GM23338 (cell line): ENCODE measurements at regions not wholly inside any gene's neighbourhood (a gene's known extent, or its start where the extent isn't known, plus 50 kb on each side); places are given as distances from the start of the nearest gene placed in this dataset.

ENCODE experiments used
- ATAC-seq: fragments of 200-7000 bp; cut with Tn5 transposase; 3 replicates; pipeline ENCODE4 v1.9.1; 2020
- DNase-seq: peaks from one replicate; pipeline ENCODE4 v3.0.0-alpha.2; 2015; ENCODE audit warnings: low spot score
- H2AFZ ChIP-seq: fragments of 200-600 bp; sonication (generic); 2 replicates; pipeline ENCODE4 v1.8.0; 2016; ENCODE audit warnings: antibody characterized with exemption, mild to moderate bottlenecking, moderate library complexity
- H3F3A ChIP-seq: fragments of 200-600 bp; sonication (generic); replicated peaks from 2 replicates; pipeline ENCODE4 v1.8.0; 2017; ENCODE audit warnings: antibody characterized with exemption, mixed run types, low read depth
- H3K27ac ChIP-seq: fragments of 200-600 bp; sonication (generic); 2 replicates; pipeline ENCODE4 v1.6.1; 2016; ENCODE audit warnings: low read depth
- H3K27me3 ChIP-seq: fragments of 200-600 bp; sonication (generic); 2 replicates; pipeline ENCODE4 v1.8.0; 2016; ENCODE audit warnings: mild to moderate bottlenecking, mixed run types, moderate library complexity; ENCODE audit not compliant: insufficient read depth
- H3K36me3 ChIP-seq: fragments of 200-600 bp; sonication (generic); 2 replicates; pipeline ENCODE4 v1.8.0; 2016; ENCODE audit warnings: mild to moderate bottlenecking; ENCODE audit not compliant: insufficient read depth
- H3K4me1 ChIP-seq: fragments of 200-600 bp; sonication (generic); 2 replicates; pipeline ENCODE4 v1.8.0; 2016; ENCODE audit warnings: mild to moderate bottlenecking, moderate library complexity; ENCODE audit not compliant: insufficient read depth
- H3K4me2 ChIP-seq: fragments of 200-600 bp; sonication (generic); 2 replicates; pipeline ENCODE4 v1.7.1; 2017; ENCODE audit warnings: mixed run types
- H3K4me3 ChIP-seq: fragments of 200-600 bp; sonication (generic); 2 replicates; pipeline ENCODE4 v1.6.1; 2016; ENCODE audit warnings: mixed run types
- H3K79me2 ChIP-seq: fragments of 200-600 bp; sonication (generic); replicated peaks from 2 replicates; pipeline ENCODE4 v1.8.0; 2017; ENCODE audit warnings: mild to moderate bottlenecking; ENCODE audit not compliant: insufficient read depth
- H3K9me2 ChIP-seq: fragments of 200-600 bp; sonication (generic); 2 replicates; pipeline ENCODE4 v1.8.0; 2017; ENCODE audit not compliant: insufficient read depth
- H4K20me1 ChIP-seq: fragments of 200-600 bp; sonication (generic); replicated peaks from 2 replicates; pipeline ENCODE4 v1.8.0; 2017; ENCODE audit warnings: mild to moderate bottlenecking; ENCODE audit not compliant: insufficient read depth
- H3K27ac Mint-ChIP-seq: 2 replicates; pipeline ENCODE4 v1.8.0; 2020; ENCODE audit warnings: inconsistent platforms, mild to moderate bottlenecking, moderate library complexity, mixed read lengths
- H3K27me3 Mint-ChIP-seq: 3 replicates; pipeline ENCODE4 v1.8.0; 2022; ENCODE audit warnings: low read depth, mild to moderate bottlenecking, moderate library complexity, mixed read lengths, inconsistent platforms; ENCODE audit not compliant: insufficient read depth, poor library complexity
- H3K36me3 Mint-ChIP-seq: 3 replicates; pipeline ENCODE4 v1.8.0; 2021; ENCODE audit warnings: low read depth, mild to moderate bottlenecking, inconsistent platforms, moderate library complexity, mixed read lengths
- H3K4me1 Mint-ChIP-seq: 3 replicates; pipeline ENCODE4 v1.8.0; 2020; ENCODE audit warnings: mild to moderate bottlenecking, inconsistent platforms, mixed read lengths
- H3K4me3 Mint-ChIP-seq: 3 replicates; pipeline ENCODE4 v1.8.0; 2021; ENCODE audit warnings: moderate library complexity, mild to moderate bottlenecking, inconsistent platforms, mixed read lengths
- H3K9me3 Mint-ChIP-seq: 3 replicates; pipeline ENCODE4 v1.8.0; 2020; ENCODE audit warnings: moderate library complexity, mild to moderate bottlenecking, inconsistent platforms, mixed read lengths
- CREB1 ChIP-seq: fragments of 250-450 bp; sonication (Bioruptor Pico); IDR thresholded peaks from 2 replicates; pipeline ENCODE4 v1.5.0; 2020; ENCODE audit warnings: low read depth, mild to moderate bottlenecking, moderate library complexity
- CTCF ChIP-seq, 2 experiments: fragments of 200-600 bp in 1 of 2; sonication (generic) in 1 of 2; conservative IDR thresholded peaks; 2 replicates each; pipeline versions ENCODE4 v1.5.1 to v1.6.1; 2016 to 2017; ENCODE audit warnings: antibody characterized with exemption in 2 of 2, low read depth in 2 of 2, mild to moderate bottlenecking in 2 of 2, moderate library complexity in 1 of 2
- NANOG ChIP-seq: IDR thresholded peaks from 2 replicates; pipeline ENCODE4 v1.6.1; 2016; ENCODE audit warnings: antibody characterized with exemption, borderline replicate concordance
- POLR2AphosphoS5 ChIP-seq: IDR thresholded peaks from 2 replicates; pipeline ENCODE4 v1.6.1; 2016; ENCODE audit warnings: antibody characterized with exemption, low read depth
- STAT1 ChIP-seq: IDR thresholded peaks from one replicate; pipeline ENCODE4 v1.6.1; 2016; ENCODE audit warnings: antibody characterized with exemption; ENCODE audit not compliant: unreplicated experiment
- ZNF114 ChIP-seq: fragments of 250-450 bp; sonication (Bioruptor Pico); IDR thresholded peaks from 2 replicates; pipeline ENCODE4 v1.5.0; 2020; ENCODE audit warnings: mild to moderate bottlenecking, moderate library complexity
- ZNF462 ChIP-seq: fragments of 250-450 bp; sonication (Bioruptor Pico); IDR thresholded peaks from 2 replicates; pipeline ENCODE4 v1.5.0; 2020; ENCODE audit warnings: mild to moderate bottlenecking, moderate library complexity

- TF ChIP-seq ZNF462 (CRISPR knock-in tag) (no peak), POLR2AphosphoS5 (no peak), ZNF114 (no peak), CREB1 (CRISPR knock-in tag) (no peak)
Observed at GRCh38 chr6:90868656-90869055, 281.8 kb upstream of the MAP3K7 start (continued).

GRCh38 chr6:90868256-90868655 lies 281.4 kb upstream of the MAP3K7 start:
- no peaks in the 10 kb centered on the region for H3K36me3 ChIP-seq
- H3K79me2 ChIP-seq, result no peaks in the 10 kb centered on the region
- H4K20me1 ChIP-seq, result no peaks in the 10 kb centered on the region
- Mint-ChIP-seq H3K4me3 (no peak overlapping the region), H3K36me3 (no peaks in the 10 kb centered on the region), H3K27ac (no peak overlapping the region), H3K4me1 (no peaks in the 10 kb centered on the region), H3K27me3 (no peaks in the 10 kb centered on the region), H3K9me3 (no peaks in the 10 kb centered on the region)
- H3K4me3 ChIP-seq, result no peak overlapping the region
- ATAC-seq, result no peak
- no peaks in the 10 kb centered on the region for H3K4me1 ChIP-seq
- no peaks in the 10 kb centered on the region for H3F3A ChIP-seq
- H2AFZ ChIP-seq, result no peak overlapping the region
- H3K4me2 ChIP-seq, result no peak overlapping the region
- peaks cover 16% of the 10 kb centered on the region for H3K9me2 ChIP-seq
- no peak for DNase-seq
- no peak overlapping the region for H3K27ac ChIP-seq
- H3K27me3 ChIP-seq, result no peaks in the 10 kb centered on the region
- TF ChIP-seq ZNF462 (CRISPR knock-in tag) (no peak), NANOG (no peak), CTCF (conservative IDR thresholded peaks at IDR 0.05; ENCODE audit: low read depth in 2 of 2) (no peak), STAT1 (no peak), POLR2AphosphoS5 (no peak), ZNF114 (no peak), CREB1 (CRISPR knock-in tag) (no peak)
